ENCODE measurements at regions not wholly inside any gene's neighbourhood (a gene's known extent, or its start where the extent isn't known, plus 50 kb on each side); places are given as distances from the start of the nearest gene placed in this dataset.

GRCh38 chr6:163694988-163695398 lies 280.5 kb downstream of the QKI start:
- Histone ChIP-seq H2AFZ (ENCODE audit: low read length) (no peak overlapping the region), H3K36me3 (replicated peaks in 1 of 2; ENCODE audit: control insufficient read depth in 1 of 2, insufficient read depth in 2 of 2, low read length in 2 of 2) (no peaks in the 10 kb centered on the region), H3K9ac (ENCODE audit: insufficient read depth, low read depth, low read length) (no peak overlapping the region), H3K9me3 (ENCODE audit: low read length) (no peaks in the 10 kb centered on the region), H3K4me1 (ENCODE audit: insufficient read depth, low read length) (peaks cover 17% of the 10 kb centered on the region), H3K79me2 (ENCODE audit: insufficient read depth, low read length) (no peaks in the 10 kb centered on the region), H4K20me1 (ENCODE audit: insufficient read depth, low read length) (peaks cover 6% of the 10 kb centered on the region; the same call in 1 of the 2 replicates), H3K27me3 (ENCODE audit: control insufficient read depth in 1 of 2, insufficient read depth in 2 of 2, low read length in 2 of 2) (peaks cover 7 to 62% of the 10 kb centered on the region in 2 experiments; a peak in 4 of 5 replicates), H3K4me2 (ENCODE audit: low read depth, low read length) (no peak overlapping the region), H3K4me3 (replicated peaks in 1 of 3; ENCODE audit: insufficient read depth in 1 of 3, low read depth in 2 of 3, low read length in 3 of 3) (no peak overlapping the region), H3K27ac (ENCODE audit: extremely low read length, insufficient read depth, low read length) (no peak overlapping the region)
- intact Hi-C loops (cut with micrococcal nuclease; ENCODE audit: unreplicated experiment) = no loop called here
- ChIA-PET CTCF (ENCODE audit: low intra/inter-chr PET ratio, low total read pairs) (no interaction called here), POLR2A (no interaction called here)
- DNase-seq (ENCODE audit: low spot score) (peak; percentile 58), FAIRE-seq (no peak), ATAC-seq (peak; percentile 74)
- BruUV-seq (replicated peaks) = no TSS peak
- WGBS (ENCODE audit: low lambda C conversion rate) = 3% methylated on average over 6 of the region's 6 CpGs
- in situ Hi-C loops (cut with HindIII; ENCODE audit: extremely low pct_ligation_motif_present, low pct_unique_long_range_greater_than_20kb) = no loop called here
- TF ChIP-seq, protein P1, sequence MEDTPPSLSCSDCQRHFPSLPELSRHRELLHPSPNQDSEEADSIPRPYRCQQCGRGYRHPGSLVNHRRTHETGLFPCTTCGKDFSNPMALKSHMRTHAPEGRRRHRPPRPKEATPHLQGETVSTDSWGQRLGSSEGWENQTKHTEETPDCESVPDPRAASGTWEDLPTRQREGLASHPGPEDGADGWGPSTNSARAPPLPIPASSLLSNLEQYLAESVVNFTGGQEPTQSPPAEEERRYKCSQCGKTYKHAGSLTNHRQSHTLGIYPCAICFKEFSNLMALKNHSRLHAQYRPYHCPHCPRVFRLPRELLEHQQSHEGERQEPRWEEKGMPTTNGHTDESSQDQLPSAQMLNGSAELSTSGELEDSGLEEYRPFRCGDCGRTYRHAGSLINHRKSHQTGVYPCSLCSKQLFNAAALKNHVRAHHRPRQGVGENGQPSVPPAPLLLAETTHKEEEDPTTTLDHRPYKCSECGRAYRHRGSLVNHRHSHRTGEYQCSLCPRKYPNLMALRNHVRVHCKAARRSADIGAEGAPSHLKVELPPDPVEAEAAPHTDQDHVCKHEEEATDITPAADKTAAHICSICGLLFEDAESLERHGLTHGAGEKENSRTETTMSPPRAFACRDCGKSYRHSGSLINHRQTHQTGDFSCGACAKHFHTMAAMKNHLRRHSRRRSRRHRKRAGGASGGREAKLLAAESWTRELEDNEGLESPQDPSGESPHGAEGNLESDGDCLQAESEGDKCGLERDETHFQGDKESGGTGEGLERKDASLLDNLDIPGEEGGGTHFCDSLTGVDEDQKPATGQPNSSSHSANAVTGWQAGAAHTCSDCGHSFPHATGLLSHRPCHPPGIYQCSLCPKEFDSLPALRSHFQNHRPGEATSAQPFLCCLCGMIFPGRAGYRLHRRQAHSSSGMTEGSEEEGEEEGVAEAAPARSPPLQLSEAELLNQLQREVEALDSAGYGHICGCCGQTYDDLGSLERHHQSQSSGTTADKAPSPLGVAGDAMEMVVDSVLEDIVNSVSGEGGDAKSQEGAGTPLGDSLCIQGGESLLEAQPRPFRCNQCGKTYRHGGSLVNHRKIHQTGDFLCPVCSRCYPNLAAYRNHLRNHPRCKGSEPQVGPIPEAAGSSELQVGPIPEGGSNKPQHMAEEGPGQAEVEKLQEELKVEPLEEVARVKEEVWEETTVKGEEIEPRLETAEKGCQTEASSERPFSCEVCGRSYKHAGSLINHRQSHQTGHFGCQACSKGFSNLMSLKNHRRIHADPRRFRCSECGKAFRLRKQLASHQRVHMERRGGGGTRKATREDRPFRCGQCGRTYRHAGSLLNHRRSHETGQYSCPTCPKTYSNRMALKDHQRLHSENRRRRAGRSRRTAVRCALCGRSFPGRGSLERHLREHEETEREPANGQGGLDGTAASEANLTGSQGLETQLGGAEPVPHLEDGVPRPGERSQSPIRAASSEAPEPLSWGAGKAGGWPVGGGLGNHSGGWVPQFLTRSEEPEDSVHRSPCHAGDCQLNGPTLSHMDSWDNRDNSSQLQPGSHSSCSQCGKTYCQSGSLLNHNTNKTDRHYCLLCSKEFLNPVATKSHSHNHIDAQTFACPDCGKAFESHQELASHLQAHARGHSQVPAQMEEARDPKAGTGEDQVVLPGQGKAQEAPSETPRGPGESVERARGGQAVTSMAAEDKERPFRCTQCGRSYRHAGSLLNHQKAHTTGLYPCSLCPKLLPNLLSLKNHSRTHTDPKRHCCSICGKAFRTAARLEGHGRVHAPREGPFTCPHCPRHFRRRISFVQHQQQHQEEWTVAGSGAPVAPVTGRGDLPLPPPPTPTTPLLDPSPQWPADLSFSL (CRISPR knock-in tag; IDR thresholded peaks at IDR 0.05) = no peak
- TF ChIP-seq EP300 (IDR thresholded peaks at IDR 0.05; ENCODE audit: low read depth in 2 of 2, low read length in 2 of 2) = peak in 1 of 2 experiments; percentile 26; a peak in 1 of 4 replicates
- no peak for TF ChIP-seq EP300 (CRISPR knock-in tag; IDR thresholded peaks at IDR 0.05; ENCODE audit: borderline replicate concordance)
- TF ChIP-seq MIER2 (CRISPR knock-in tag; IDR thresholded peaks at IDR 0.05) = no peak
- no peak for TF ChIP-seq REPIN1 (CRISPR knock-in tag; IDR thresholded peaks at IDR 0.05; ENCODE audit: borderline replicate concordance, low read depth)
- TF ChIP-seq HHEX (CRISPR knock-in tag; IDR thresholded peaks at IDR 0.05) = peak; percentile 90
- TF ChIP-seq ZKSCAN8 (CRISPR knock-in tag; IDR thresholded peaks at IDR 0.05; ENCODE audit: borderline replicate concordance) = no peak
- no peak for TF ChIP-seq HOXA9 (CRISPR knock-in tag; IDR thresholded peaks at IDR 0.05; ENCODE audit: borderline replicate concordance)
- TF ChIP-seq ZUFSP (CRISPR knock-in tag; IDR thresholded peaks at IDR 0.05; ENCODE audit: borderline replicate concordance) = no peak
- TF ChIP-seq ZNF879 (CRISPR knock-in tag; IDR thresholded peaks at IDR 0.05) = no peak
- TF ChIP-seq TBX3 (IDR thresholded peaks at IDR 0.05; ENCODE audit: borderline replicate concordance) = peak; percentile 36; the same call in 1 of the 2 replicates
- no peak for TF ChIP-seq FOXA1 (IDR thresholded peaks at IDR 0.05)
- peak; percentile 24; the same call in 1 of the 2 replicates for TF ChIP-seq FOXA1 (CRISPR knock-in tag; IDR thresholded peaks at IDR 0.05)
- TF ChIP-seq ZNF160 (CRISPR knock-in tag; IDR thresholded peaks at IDR 0.05) = no peak
- TF ChIP-seq ZBTB4 (CRISPR knock-in tag; IDR thresholded peaks at IDR 0.05; ENCODE audit: borderline replicate concordance) = no peak

Measured in HepG2 (cell line).